PFSK-1 (cell line): ENCODE measurements at regions not wholly inside any gene's neighbourhood (a gene's known extent, or its start where the extent isn't known, plus 50 kb on each side); places are given as distances from the start of the nearest gene placed in this dataset.

ENCODE experiments used
- FOXP2 ChIP-seq: optimal IDR thresholded peaks from 2 replicates; pipeline ENCODE3; 2011; ENCODE audit warnings: borderline replicate concordance, control low read depth, inconsistent platforms; ENCODE audit not compliant: insufficient read depth; ENCODE audit errors: extremely low read length, extremely low read depth
- POLR2AphosphoS5 ChIP-seq: IDR thresholded peaks from 2 replicates; pipeline ENCODE4 v1.6.1; 2012; ENCODE audit warnings: low read depth, mild to moderate bottlenecking, control low read depth, low read length, moderate library complexity
- SIN3A ChIP-seq: IDR thresholded peaks from 2 replicates; pipeline ENCODE4 v1.6.1; 2012; ENCODE audit warnings: mild to moderate bottlenecking, low read length, moderate library complexity, borderline replicate concordance; ENCODE audit not compliant: insufficient read depth
- TAF1 ChIP-seq: IDR thresholded peaks from 2 replicates; pipeline ENCODE4 v1.6.1; 2012; ENCODE audit warnings: low read length, control low read depth, borderline replicate concordance; ENCODE audit not compliant: insufficient read depth
- TF ChIP-seq, protein P1 (sequence below), 2 experiments: IDR thresholded peaks; 2 replicates each; pipeline versions ENCODE4 v1.6.1 to v1.8.0; 2011 to 2012; ENCODE audit warnings: low read depth in 2 of 2, low read length in 2 of 2, control low read depth in 1 of 2, inconsistent platforms in 1 of 2, mild to moderate bottlenecking in 1 of 2, moderate library complexity in 1 of 2; ENCODE audit not compliant: insufficient read depth in 1 of 2

DNA sequence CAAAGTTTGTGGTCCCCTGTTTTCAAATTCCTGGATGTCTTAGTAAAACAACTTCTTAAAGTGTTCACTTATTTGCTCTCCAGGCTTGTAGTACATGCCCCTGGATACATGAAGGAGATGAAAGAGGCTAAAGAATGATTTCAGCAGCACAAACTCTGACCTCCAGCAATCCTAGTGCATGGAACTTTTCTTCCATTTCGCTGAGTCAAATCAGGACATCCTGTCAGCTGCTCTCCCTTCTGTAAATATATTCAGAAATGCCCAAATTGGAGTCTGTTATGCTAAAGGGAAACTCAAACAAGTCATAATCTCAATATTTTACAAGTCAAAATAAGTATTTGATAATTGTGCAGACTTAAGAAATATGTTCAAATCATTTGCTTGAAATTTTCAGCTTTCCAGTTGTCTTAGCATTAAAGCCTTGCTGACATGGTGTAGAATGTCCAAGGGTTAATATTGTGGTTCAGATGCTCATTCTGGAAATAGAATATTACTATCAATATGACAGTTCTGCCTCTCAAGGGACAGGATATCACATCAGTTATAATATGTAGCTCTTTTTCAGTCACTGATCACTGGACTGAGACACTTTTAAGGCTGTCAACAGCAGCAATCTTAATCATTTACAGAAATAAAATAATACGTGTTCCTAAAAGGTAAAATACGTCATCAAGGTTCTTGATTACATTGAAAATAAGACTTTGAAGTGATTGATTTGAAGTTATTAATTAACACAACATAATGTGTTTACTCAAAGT lies 1157.3 kb downstream of the PLA2G4A start:
- TF ChIP-seq POLR2AphosphoS5 (no peak), SIN3A (no peak), TAF1 (no peak), FOXP2 (no peak)
- TF ChIP-seq, protein P1, sequence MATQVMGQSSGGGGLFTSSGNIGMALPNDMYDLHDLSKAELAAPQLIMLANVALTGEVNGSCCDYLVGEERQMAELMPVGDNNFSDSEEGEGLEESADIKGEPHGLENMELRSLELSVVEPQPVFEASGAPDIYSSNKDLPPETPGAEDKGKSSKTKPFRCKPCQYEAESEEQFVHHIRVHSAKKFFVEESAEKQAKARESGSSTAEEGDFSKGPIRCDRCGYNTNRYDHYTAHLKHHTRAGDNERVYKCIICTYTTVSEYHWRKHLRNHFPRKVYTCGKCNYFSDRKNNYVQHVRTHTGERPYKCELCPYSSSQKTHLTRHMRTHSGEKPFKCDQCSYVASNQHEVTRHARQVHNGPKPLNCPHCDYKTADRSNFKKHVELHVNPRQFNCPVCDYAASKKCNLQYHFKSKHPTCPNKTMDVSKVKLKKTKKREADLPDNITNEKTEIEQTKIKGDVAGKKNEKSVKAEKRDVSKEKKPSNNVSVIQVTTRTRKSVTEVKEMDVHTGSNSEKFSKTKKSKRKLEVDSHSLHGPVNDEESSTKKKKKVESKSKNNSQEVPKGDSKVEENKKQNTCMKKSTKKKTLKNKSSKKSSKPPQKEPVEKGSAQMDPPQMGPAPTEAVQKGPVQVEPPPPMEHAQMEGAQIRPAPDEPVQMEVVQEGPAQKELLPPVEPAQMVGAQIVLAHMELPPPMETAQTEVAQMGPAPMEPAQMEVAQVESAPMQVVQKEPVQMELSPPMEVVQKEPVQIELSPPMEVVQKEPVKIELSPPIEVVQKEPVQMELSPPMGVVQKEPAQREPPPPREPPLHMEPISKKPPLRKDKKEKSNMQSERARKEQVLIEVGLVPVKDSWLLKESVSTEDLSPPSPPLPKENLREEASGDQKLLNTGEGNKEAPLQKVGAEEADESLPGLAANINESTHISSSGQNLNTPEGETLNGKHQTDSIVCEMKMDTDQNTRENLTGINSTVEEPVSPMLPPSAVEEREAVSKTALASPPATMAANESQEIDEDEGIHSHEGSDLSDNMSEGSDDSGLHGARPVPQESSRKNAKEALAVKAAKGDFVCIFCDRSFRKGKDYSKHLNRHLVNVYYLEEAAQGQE (IDR thresholded peaks at IDR 0.05; ENCODE audit: insufficient read depth in 1 of 2, low read depth in 2 of 2, low read length in 2 of 2), result no peak

DNA sequence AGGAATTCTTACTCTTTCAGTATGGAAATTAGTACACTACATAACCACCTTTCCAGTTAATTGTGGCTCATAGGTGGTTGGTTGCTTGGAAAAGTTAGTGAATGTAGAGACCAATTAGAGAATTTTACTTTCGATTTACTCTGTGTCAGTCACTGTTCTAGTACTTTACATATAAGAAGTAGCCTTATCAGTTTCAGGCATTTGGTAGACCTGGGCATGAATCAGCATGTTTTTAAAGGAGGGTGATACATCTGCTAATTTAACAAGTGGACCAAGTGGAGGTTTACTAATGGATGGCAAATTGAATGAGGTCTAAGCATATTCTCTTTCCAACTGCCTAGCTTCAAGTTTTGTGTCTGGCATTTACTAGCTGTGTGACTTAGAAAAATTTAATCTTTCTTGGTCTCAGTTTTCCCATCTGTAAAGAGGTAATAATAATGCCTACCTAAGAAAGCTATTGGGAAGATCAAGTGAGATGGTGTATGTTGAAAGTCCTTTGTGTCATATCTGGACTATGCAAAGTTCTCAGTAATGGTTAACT lies 1158.6 kb downstream of the PLA2G4A start:
- TF ChIP-seq POLR2AphosphoS5 (no peak), TAF1 (no peak), FOXP2 (no peak), SIN3A (no peak)
- TF ChIP-seq, protein P1 (IDR thresholded peaks at IDR 0.05; ENCODE audit: insufficient read depth in 1 of 2, low read depth in 2 of 2, low read length in 2 of 2), result no peak

DNA sequence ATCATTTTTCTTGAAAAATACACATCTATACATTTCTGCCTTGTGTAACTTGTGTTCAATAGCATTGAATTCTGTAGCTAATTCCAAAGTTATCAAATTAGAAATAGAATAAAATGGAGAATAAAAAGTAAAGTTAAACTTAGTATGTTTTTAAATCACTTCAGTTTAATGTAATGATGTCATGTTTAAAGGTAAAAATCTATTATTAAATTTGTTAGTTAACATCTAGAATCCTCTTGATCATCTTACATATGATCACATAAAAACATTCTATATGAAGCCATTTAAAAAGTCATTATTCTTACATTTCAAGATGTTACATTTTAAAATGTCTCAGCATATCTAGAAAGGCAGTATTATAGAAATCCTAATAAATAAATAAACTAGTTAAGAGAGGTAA lies 1163.2 kb downstream of the PLA2G4A start:
- TF ChIP-seq TAF1 (no peak), FOXP2 (no peak), POLR2AphosphoS5 (no peak)
- TF ChIP-seq, protein P1 (IDR thresholded peaks at IDR 0.05; ENCODE audit: insufficient read depth in 1 of 2, low read depth in 2 of 2, low read length in 2 of 2), result no peak

DNA sequence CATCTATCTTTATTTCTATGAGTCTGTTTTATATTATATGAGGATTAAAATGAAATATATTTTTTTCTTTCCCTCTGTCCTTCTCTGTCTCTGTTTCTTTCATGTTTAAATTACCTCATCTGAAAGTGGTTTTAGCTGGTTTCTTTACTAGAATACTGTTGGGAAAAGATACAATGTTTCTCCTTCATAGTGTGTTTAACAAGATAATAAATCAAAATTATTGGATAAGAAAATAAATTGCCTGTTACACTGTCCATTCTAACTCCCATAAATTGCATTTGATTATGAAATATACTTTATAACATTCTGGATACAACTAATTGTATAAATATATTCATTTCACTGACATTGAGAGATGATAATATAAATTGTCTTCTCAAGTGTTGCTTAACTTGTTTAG lies 1168.0 kb downstream of the PLA2G4A start:
- TF ChIP-seq TAF1 (no peak), POLR2AphosphoS5 (no peak), SIN3A (no peak), FOXP2 (no peak)
- TF ChIP-seq, protein P1 (IDR thresholded peaks at IDR 0.05; ENCODE audit: insufficient read depth in 1 of 2, low read depth in 2 of 2, low read length in 2 of 2), result no peak
